ENCODE measurements at regions not wholly inside any gene's neighbourhood (a gene's known extent, or its start where the extent isn't known, plus 50 kb on each side); places are given as distances from the start of the nearest gene placed in this dataset.

DNA sequence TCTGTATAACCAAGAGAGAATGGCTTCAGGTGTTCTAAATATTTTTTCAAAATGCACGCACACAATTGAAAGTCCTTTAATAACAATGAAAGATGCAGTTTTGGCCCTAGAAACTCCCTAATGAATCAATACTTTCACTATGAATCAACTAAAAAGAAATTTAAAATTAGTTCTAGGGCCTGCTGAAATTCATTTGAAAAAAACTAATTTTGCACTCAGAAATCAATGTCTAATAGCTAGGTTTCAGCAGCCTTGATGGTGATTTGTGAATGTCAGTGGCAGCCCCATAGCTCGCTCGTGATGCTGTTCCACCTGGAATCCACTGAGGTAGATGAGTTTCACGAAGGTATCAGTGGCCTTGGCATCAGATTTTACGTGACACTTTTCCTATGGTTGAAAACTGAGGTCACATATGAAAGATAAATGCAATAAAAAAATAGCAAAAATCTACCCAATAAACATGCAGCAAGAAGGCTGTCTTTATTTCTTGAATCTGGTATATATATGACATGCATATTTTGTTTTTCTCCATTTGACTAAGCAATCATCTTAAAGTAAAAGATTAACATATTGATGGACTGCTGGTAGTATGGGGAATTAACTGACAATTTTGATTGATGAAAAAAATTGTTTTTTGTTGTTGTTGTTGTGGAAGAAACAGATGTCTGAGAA, 141.0 kb downstream of the AKAP11 start:
- TF ChIP-seq, protein P1, sequence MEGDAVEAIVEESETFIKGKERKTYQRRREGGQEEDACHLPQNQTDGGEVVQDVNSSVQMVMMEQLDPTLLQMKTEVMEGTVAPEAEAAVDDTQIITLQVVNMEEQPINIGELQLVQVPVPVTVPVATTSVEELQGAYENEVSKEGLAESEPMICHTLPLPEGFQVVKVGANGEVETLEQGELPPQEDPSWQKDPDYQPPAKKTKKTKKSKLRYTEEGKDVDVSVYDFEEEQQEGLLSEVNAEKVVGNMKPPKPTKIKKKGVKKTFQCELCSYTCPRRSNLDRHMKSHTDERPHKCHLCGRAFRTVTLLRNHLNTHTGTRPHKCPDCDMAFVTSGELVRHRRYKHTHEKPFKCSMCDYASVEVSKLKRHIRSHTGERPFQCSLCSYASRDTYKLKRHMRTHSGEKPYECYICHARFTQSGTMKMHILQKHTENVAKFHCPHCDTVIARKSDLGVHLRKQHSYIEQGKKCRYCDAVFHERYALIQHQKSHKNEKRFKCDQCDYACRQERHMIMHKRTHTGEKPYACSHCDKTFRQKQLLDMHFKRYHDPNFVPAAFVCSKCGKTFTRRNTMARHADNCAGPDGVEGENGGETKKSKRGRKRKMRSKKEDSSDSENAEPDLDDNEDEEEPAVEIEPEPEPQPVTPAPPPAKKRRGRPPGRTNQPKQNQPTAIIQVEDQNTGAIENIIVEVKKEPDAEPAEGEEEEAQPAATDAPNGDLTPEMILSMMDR (IDR thresholded peaks at IDR 0.05 in 2 of 3, conservative IDR thresholded peaks at IDR 0.05 in 1 of 3; ENCODE audit: control insufficient read depth in 2 of 3, extremely low read depth in 1 of 3, insufficient read depth in 1 of 3, low read depth in 3 of 3, low read length in 3 of 3), result no peak
- no peak; the same call in 1 of the 2 replicates for TF ChIP-seq MXI1 (IDR thresholded peaks at IDR 0.05; ENCODE audit: low read depth, low read length)
- TF ChIP-seq SP1 (IDR thresholded peaks at IDR 0.05; ENCODE audit: low read depth, low read length), result no peak
- TF ChIP-seq POLR2A (IDR thresholded peaks at IDR 0.05; ENCODE audit: low read depth, low read length), result no peak
- TF ChIP-seq NFIC (IDR thresholded peaks at IDR 0.05; ENCODE audit: low read depth, low read length), result peak; percentile 99
- TF ChIP-seq EZH2 (IDR thresholded peaks at IDR 0.05; ENCODE audit: borderline replicate concordance, control insufficient read depth, low read depth, low read length), result no peak
